ENCODE measurements at regions not wholly inside any gene's neighbourhood (a gene's known extent, or its start where the extent isn't known, plus 50 kb on each side); places are given as distances from the start of the nearest gene placed in this dataset.
"Not testable (repeated sequence)": the region's sequence is repeated elsewhere in the genome, so short reads cannot be mapped to it uniquely, and the experiment has no call there.

DNA sequence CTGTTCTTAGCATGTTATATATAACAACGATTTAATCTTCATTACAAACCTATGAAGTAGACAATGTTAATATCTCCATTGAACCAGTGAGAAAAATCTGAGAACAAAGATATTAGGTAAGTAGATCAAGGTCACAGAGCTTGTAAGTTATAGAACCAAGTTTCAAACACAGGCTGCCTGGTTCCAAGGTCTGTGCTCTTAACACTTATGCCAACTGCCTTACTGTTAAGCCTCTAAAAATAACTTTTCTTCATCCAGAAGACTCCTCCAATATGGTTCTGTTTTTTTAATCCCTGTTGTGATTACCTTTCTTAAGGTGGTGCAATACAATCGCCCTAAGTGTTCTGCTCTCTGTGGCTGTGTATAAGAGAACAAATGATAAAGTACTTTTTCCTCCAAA, 282.0 kb upstream of the GRID2 start:
- no peaks in the 10 kb centered on the region for H3K4me1 ChIP-seq (ENCODE audit: control insufficient read depth in 5 of 5, insufficient read depth in 5 of 5, low read length in 5 of 5)
- WGBS, 2 donors = 74 to 83% methylated on average over 2 of the region's 2 CpGs
- TF ChIP-seq, protein P1, sequence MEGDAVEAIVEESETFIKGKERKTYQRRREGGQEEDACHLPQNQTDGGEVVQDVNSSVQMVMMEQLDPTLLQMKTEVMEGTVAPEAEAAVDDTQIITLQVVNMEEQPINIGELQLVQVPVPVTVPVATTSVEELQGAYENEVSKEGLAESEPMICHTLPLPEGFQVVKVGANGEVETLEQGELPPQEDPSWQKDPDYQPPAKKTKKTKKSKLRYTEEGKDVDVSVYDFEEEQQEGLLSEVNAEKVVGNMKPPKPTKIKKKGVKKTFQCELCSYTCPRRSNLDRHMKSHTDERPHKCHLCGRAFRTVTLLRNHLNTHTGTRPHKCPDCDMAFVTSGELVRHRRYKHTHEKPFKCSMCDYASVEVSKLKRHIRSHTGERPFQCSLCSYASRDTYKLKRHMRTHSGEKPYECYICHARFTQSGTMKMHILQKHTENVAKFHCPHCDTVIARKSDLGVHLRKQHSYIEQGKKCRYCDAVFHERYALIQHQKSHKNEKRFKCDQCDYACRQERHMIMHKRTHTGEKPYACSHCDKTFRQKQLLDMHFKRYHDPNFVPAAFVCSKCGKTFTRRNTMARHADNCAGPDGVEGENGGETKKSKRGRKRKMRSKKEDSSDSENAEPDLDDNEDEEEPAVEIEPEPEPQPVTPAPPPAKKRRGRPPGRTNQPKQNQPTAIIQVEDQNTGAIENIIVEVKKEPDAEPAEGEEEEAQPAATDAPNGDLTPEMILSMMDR (IDR thresholded peaks at IDR 0.05; ENCODE audit: control extremely low read depth, extremely low read depth) = no peak
- no peaks in the 10 kb centered on the region for H3K9me3 ChIP-seq (ENCODE audit: control insufficient read depth in 4 of 4, insufficient read depth in 3 of 4, low read length in 3 of 4)
- no peaks in the 10 kb centered on the region for H3K36me3 ChIP-seq (ENCODE audit: control insufficient read depth in 4 of 4, insufficient read depth in 4 of 4, low read length in 4 of 4)
- H3K27me3 ChIP-seq (ENCODE audit: control insufficient read depth in 3 of 3, insufficient read depth in 3 of 3, low read length in 2 of 3) = no peaks in the 10 kb centered on the region
- no peak overlapping the region for H3K27ac ChIP-seq (ENCODE audit: low read depth in 1 of 2, low read length in 1 of 2)
- DNase-seq = no peak
- H3K4me3 ChIP-seq = no peak overlapping the region
- ATAC-seq (ENCODE audit: insufficient read depth, low FRiP score) = no peak
- H3K9ac ChIP-seq (ENCODE audit: insufficient read depth in 1 of 2, low read length in 2 of 2) = no peak overlapping the region

DNA sequence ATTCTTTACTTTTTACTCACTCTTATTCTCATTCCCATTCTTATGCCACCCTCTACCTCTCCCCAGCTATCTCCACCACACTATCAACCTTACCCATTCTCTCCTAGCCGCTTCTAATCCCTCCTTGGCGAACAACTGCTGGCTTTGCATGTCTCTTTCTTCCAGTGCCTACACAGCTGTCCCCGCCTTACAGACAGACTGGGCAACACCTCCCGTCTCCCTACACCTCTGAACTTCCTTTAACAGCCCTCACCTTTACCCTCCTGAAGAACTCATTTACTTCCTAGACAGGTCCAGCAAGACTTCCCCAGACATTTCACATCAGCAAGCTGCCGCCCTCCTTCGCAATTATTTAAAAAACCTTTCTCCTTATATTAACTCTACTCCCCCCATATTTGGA, 274.9 kb upstream of the GRID2 start:
- not testable (repeated sequence) for H3K27ac ChIP-seq (ENCODE audit: low read depth in 1 of 2, low read length in 1 of 2); H3K9me3 ChIP-seq (ENCODE audit: control insufficient read depth in 4 of 4, insufficient read depth in 3 of 4, low read length in 3 of 4); H3K27me3 ChIP-seq (ENCODE audit: control insufficient read depth in 3 of 3, insufficient read depth in 3 of 3, low read length in 2 of 3); H3K36me3 ChIP-seq (ENCODE audit: control insufficient read depth in 4 of 4, insufficient read depth in 4 of 4, low read length in 4 of 4); ATAC-seq (ENCODE audit: insufficient read depth, low FRiP score); H3K9ac ChIP-seq (ENCODE audit: insufficient read depth in 1 of 2, low read length in 2 of 2); H3K4me3 ChIP-seq; DNase-seq; H3K4me1 ChIP-seq (ENCODE audit: control insufficient read depth in 5 of 5, insufficient read depth in 5 of 5, low read length in 5 of 5)
- WGBS, 2 donors = 89 to 90% methylated on average over 6 of the region's 6 CpGs

DNA sequence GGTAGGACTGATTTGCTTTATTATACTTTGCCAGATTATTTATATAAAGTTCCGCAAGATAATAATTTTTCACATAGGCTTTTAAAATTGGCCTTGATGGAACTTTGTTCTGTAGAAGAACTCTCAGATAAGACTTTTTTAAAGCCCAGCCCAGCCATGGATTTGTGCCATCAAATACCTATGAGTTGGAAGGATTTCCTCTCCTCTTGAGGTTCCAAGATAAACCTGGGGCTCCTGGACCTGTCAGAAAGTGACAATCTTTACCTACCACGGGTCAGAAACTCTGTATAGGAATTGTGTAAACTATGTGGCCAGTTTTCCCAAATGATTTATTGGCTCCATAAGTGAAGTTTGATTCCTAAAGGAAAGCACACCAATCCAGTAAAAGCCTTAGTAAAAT, 271.9 kb upstream of the GRID2 start:
- TF ChIP-seq, protein P1 (IDR thresholded peaks at IDR 0.05; ENCODE audit: control extremely low read depth, extremely low read depth) = no peak
- Histone ChIP-seq H3K4me3 (no peak overlapping the region), H3K9me3 (ENCODE audit: control insufficient read depth in 4 of 4, insufficient read depth in 3 of 4, low read length in 3 of 4) (no peaks in the 10 kb centered on the region), H3K27ac (ENCODE audit: low read depth in 1 of 2, low read length in 1 of 2) (no peak overlapping the region), H3K27me3 (ENCODE audit: control insufficient read depth in 3 of 3, insufficient read depth in 3 of 3, low read length in 2 of 3) (no peaks in the 10 kb centered on the region), H3K36me3 (ENCODE audit: control insufficient read depth in 4 of 4, insufficient read depth in 4 of 4, low read length in 4 of 4) (no peaks in the 10 kb centered on the region), H3K4me1 (ENCODE audit: control insufficient read depth in 5 of 5, insufficient read depth in 5 of 5, low read length in 5 of 5) (no peaks in the 10 kb centered on the region), H3K9ac (ENCODE audit: insufficient read depth in 1 of 2, low read length in 2 of 2) (no peak overlapping the region)
- ATAC-seq (ENCODE audit: insufficient read depth, low FRiP score) (no peak), DNase-seq (no peak)
- 56 to 73% methylated on average over 2 of the region's 2 CpGs for WGBS, 2 donors

DNA sequence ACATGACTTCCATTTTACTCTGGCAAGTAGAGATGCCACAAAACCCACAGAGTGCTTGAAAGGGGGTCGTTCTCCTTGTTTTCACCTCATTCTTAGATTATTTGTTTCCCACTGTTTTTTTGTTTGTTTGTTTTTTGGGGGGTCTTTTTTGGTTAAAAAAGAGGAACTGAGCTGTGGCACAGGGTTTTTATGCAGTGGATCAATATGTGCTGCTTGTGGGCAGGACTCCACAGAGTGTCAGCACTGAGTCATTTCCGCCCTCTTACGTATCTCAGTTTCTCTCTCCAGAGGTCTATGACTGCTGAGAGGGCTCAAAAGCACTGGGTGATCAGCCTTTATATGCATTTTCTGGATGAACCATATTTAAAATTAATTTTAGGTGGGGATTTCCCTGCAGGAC, 268.1 kb upstream of the GRID2 start:
- Histone ChIP-seq H3K27ac (ENCODE audit: low read depth in 1 of 2, low read length in 1 of 2) (no peak overlapping the region), H3K4me1 (ENCODE audit: control insufficient read depth in 5 of 5, insufficient read depth in 5 of 5, low read length in 5 of 5) (no peaks in the 10 kb centered on the region), H3K9ac (ENCODE audit: insufficient read depth in 1 of 2, low read length in 2 of 2) (no peak overlapping the region), H3K27me3 (ENCODE audit: control insufficient read depth in 3 of 3, insufficient read depth in 3 of 3, low read length in 2 of 3) (no peaks in the 10 kb centered on the region), H3K4me3 (no peak overlapping the region), H3K9me3 (ENCODE audit: control insufficient read depth in 4 of 4, insufficient read depth in 3 of 4, low read length in 3 of 4) (peaks cover 0 to 7% (median 1%) of the 10 kb centered on the region in 4 donors), H3K36me3 (ENCODE audit: control insufficient read depth in 4 of 4, insufficient read depth in 4 of 4, low read length in 4 of 4) (no peaks in the 10 kb centered on the region)
- TF ChIP-seq, protein P1 (IDR thresholded peaks at IDR 0.05; ENCODE audit: control extremely low read depth, extremely low read depth) = no peak
- WGBS, 2 donors = 73 to 77% methylated on average over 3 of the region's 3 CpGs
- ATAC-seq (ENCODE audit: insufficient read depth, low FRiP score) (no peak), DNase-seq (no peak)
